GM23338 (cell line): ENCODE measurements at regions not wholly inside any gene's neighbourhood (a gene's known extent, or its start where the extent isn't known, plus 50 kb on each side); places are given as distances from the start of the nearest gene placed in this dataset.

Experiments
- ATAC-seq: fragments of 200-7000 bp; cut with Tn5 transposase; 3 replicates; pipeline ENCODE4 v1.9.1; 2020
- DNase-seq: peaks from one replicate; pipeline ENCODE4 v3.0.0-alpha.2; 2015; ENCODE audit warnings: low spot score
- H2AFZ ChIP-seq: fragments of 200-600 bp; sonication (generic); 2 replicates; pipeline ENCODE4 v1.8.0; 2016; ENCODE audit warnings: antibody characterized with exemption, mild to moderate bottlenecking, moderate library complexity
- H3F3A ChIP-seq: fragments of 200-600 bp; sonication (generic); replicated peaks from 2 replicates; pipeline ENCODE4 v1.8.0; 2017; ENCODE audit warnings: antibody characterized with exemption, mixed run types, low read depth
- H3K27ac ChIP-seq: fragments of 200-600 bp; sonication (generic); 2 replicates; pipeline ENCODE4 v1.6.1; 2016; ENCODE audit warnings: low read depth
- H3K27me3 ChIP-seq: fragments of 200-600 bp; sonication (generic); 2 replicates; pipeline ENCODE4 v1.8.0; 2016; ENCODE audit warnings: mild to moderate bottlenecking, mixed run types, moderate library complexity; ENCODE audit not compliant: insufficient read depth
- H3K36me3 ChIP-seq: fragments of 200-600 bp; sonication (generic); 2 replicates; pipeline ENCODE4 v1.8.0; 2016; ENCODE audit warnings: mild to moderate bottlenecking; ENCODE audit not compliant: insufficient read depth
- H3K4me1 ChIP-seq: fragments of 200-600 bp; sonication (generic); 2 replicates; pipeline ENCODE4 v1.8.0; 2016; ENCODE audit warnings: mild to moderate bottlenecking, moderate library complexity; ENCODE audit not compliant: insufficient read depth
- H3K4me2 ChIP-seq: fragments of 200-600 bp; sonication (generic); 2 replicates; pipeline ENCODE4 v1.7.1; 2017; ENCODE audit warnings: mixed run types
- H3K4me3 ChIP-seq: fragments of 200-600 bp; sonication (generic); 2 replicates; pipeline ENCODE4 v1.6.1; 2016; ENCODE audit warnings: mixed run types
- H3K79me2 ChIP-seq: fragments of 200-600 bp; sonication (generic); replicated peaks from 2 replicates; pipeline ENCODE4 v1.8.0; 2017; ENCODE audit warnings: mild to moderate bottlenecking; ENCODE audit not compliant: insufficient read depth
- H3K9me2 ChIP-seq: fragments of 200-600 bp; sonication (generic); 2 replicates; pipeline ENCODE4 v1.8.0; 2017; ENCODE audit not compliant: insufficient read depth
- H4K20me1 ChIP-seq: fragments of 200-600 bp; sonication (generic); replicated peaks from 2 replicates; pipeline ENCODE4 v1.8.0; 2017; ENCODE audit warnings: mild to moderate bottlenecking; ENCODE audit not compliant: insufficient read depth
- H3K27ac Mint-ChIP-seq: 2 replicates; pipeline ENCODE4 v1.8.0; 2020; ENCODE audit warnings: inconsistent platforms, mild to moderate bottlenecking, moderate library complexity, mixed read lengths
- H3K27me3 Mint-ChIP-seq: 3 replicates; pipeline ENCODE4 v1.8.0; 2022; ENCODE audit warnings: low read depth, mild to moderate bottlenecking, moderate library complexity, mixed read lengths, inconsistent platforms; ENCODE audit not compliant: insufficient read depth, poor library complexity
- H3K36me3 Mint-ChIP-seq: 3 replicates; pipeline ENCODE4 v1.8.0; 2021; ENCODE audit warnings: low read depth, mild to moderate bottlenecking, inconsistent platforms, moderate library complexity, mixed read lengths
- H3K4me1 Mint-ChIP-seq: 3 replicates; pipeline ENCODE4 v1.8.0; 2020; ENCODE audit warnings: mild to moderate bottlenecking, inconsistent platforms, mixed read lengths
- H3K4me3 Mint-ChIP-seq: 3 replicates; pipeline ENCODE4 v1.8.0; 2021; ENCODE audit warnings: moderate library complexity, mild to moderate bottlenecking, inconsistent platforms, mixed read lengths
- H3K9me3 Mint-ChIP-seq: 3 replicates; pipeline ENCODE4 v1.8.0; 2020; ENCODE audit warnings: moderate library complexity, mild to moderate bottlenecking, inconsistent platforms, mixed read lengths
- CREB1 ChIP-seq: fragments of 250-450 bp; sonication (Bioruptor Pico); IDR thresholded peaks from 2 replicates; pipeline ENCODE4 v1.5.0; 2020; ENCODE audit warnings: low read depth, mild to moderate bottlenecking, moderate library complexity
- EZH2phosphoT487 ChIP-seq: fragments of 200-600 bp; sonication (generic); IDR thresholded peaks from one replicate; pipeline ENCODE4 v1.8.1; 2018; ENCODE audit warnings: antibody characterized with exemption; ENCODE audit not compliant: unreplicated experiment
- JUNB ChIP-seq: IDR thresholded peaks from one replicate; pipeline ENCODE4 v1.6.1; 2016; ENCODE audit warnings: antibody characterized with exemption; ENCODE audit not compliant: unreplicated experiment
- POLR2AphosphoS5 ChIP-seq: IDR thresholded peaks from 2 replicates; pipeline ENCODE4 v1.6.1; 2016; ENCODE audit warnings: antibody characterized with exemption, low read depth
- ZNF331 ChIP-seq: fragments of 250-450 bp; sonication (Bioruptor Pico); IDR thresholded peaks from 2 replicates; pipeline ENCODE4 v1.5.0; 2020; ENCODE audit warnings: low read depth, mild to moderate bottlenecking, moderate library complexity
- TF ChIP-seq, protein P1 (sequence below): IDR thresholded peaks from one replicate; pipeline ENCODE4 v1.6.1; 2018; ENCODE audit warnings: antibody characterized with exemption; ENCODE audit not compliant: unreplicated experiment
- TF ChIP-seq, protein P2 (sequence below), 2 experiments: fragments of 200-600 bp in 1 of 2; sonication (generic) in 1 of 2; conservative IDR thresholded peaks; 2 replicates each; pipeline versions ENCODE4 v1.5.1 to v1.6.1; 2016 to 2017; ENCODE audit warnings: antibody characterized with exemption in 2 of 2, low read depth in 2 of 2, mild to moderate bottlenecking in 2 of 2, moderate library complexity in 1 of 2
- TF ChIP-seq, protein P3 (sequence below): fragments of 250-450 bp; sonication (Bioruptor Pico); IDR thresholded peaks from 2 replicates; pipeline ENCODE4 v1.5.0; 2020; ENCODE audit warnings: mild to moderate bottlenecking, moderate library complexity

DNA sequence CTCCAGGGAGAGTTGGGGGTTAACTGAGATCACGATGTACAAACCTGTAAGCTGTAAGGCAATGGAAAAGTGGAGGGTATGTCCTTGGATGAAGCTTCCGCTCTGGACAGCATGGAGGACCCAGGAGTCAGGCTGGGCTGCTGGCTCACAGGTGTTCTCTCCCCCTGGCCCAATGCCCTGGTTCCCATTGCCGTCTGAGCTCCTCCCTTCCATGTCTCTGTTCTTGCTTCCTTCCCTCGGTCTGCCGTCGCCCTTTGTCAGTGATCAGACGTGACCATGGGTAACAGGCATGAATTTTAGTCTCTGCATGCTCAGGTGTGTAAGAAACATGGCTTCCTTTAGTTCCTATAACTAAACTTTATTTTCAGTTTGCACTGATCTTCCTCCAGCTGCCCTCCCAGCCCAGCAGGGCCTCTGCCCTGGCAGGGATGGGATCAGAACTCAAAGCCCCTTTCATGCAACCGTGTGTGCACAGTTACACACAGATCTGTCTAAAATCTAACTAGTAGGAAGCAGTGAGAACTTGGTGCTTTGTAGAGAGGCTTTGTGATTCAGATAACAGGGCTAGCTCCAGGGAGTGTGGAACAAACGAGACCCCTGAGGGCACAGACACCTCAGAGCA lies 51.7 kb upstream of the KCNMB1 start (continued):
- TF ChIP-seq, protein P1, sequence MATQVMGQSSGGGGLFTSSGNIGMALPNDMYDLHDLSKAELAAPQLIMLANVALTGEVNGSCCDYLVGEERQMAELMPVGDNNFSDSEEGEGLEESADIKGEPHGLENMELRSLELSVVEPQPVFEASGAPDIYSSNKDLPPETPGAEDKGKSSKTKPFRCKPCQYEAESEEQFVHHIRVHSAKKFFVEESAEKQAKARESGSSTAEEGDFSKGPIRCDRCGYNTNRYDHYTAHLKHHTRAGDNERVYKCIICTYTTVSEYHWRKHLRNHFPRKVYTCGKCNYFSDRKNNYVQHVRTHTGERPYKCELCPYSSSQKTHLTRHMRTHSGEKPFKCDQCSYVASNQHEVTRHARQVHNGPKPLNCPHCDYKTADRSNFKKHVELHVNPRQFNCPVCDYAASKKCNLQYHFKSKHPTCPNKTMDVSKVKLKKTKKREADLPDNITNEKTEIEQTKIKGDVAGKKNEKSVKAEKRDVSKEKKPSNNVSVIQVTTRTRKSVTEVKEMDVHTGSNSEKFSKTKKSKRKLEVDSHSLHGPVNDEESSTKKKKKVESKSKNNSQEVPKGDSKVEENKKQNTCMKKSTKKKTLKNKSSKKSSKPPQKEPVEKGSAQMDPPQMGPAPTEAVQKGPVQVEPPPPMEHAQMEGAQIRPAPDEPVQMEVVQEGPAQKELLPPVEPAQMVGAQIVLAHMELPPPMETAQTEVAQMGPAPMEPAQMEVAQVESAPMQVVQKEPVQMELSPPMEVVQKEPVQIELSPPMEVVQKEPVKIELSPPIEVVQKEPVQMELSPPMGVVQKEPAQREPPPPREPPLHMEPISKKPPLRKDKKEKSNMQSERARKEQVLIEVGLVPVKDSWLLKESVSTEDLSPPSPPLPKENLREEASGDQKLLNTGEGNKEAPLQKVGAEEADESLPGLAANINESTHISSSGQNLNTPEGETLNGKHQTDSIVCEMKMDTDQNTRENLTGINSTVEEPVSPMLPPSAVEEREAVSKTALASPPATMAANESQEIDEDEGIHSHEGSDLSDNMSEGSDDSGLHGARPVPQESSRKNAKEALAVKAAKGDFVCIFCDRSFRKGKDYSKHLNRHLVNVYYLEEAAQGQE: no peak
- TF ChIP-seq POLR2AphosphoS5 (no peak), EZH2phosphoT487 (no peak)

- Histone ChIP-seq H3K79me2 (no peaks in the 10 kb centered on the region), H3K36me3 (no peaks in the 10 kb centered on the region), H2AFZ (no peak overlapping the region; the same call in 1 of the 2 replicates), H3K27ac (no peak overlapping the region), H4K20me1 (no peaks in the 10 kb centered on the region), H3F3A (no peaks in the 10 kb centered on the region), H3K4me2 (no peak overlapping the region), H3K27me3 (no peaks in the 10 kb centered on the region), H3K9me2 (no peaks in the 10 kb centered on the region), H3K4me3 (no peak overlapping the region), H3K4me1 (peaks cover 10% of the 10 kb centered on the region; the same call in 1 of the 2 replicates)
- H3K27me3 Mint-ChIP-seq: peaks cover 8% of the 10 kb centered on the region
- peaks cover 28% of the 10 kb centered on the region for H3K4me1 Mint-ChIP-seq
- H3K27ac Mint-ChIP-seq: no peak overlapping the region
- no peak for ATAC-seq
- no peak for DNase-seq
- H3K9me3 Mint-ChIP-seq: no peaks in the 10 kb centered on the region
- H3K36me3 Mint-ChIP-seq: no peaks in the 10 kb centered on the region; the same call in 2 of the 3 replicates
- no peak overlapping the region for H3K4me3 Mint-ChIP-seq
- no peak for TF ChIP-seq CREB1 (CRISPR knock-in tag)
- TF ChIP-seq JUNB: no peak
- TF ChIP-seq, protein P2, sequence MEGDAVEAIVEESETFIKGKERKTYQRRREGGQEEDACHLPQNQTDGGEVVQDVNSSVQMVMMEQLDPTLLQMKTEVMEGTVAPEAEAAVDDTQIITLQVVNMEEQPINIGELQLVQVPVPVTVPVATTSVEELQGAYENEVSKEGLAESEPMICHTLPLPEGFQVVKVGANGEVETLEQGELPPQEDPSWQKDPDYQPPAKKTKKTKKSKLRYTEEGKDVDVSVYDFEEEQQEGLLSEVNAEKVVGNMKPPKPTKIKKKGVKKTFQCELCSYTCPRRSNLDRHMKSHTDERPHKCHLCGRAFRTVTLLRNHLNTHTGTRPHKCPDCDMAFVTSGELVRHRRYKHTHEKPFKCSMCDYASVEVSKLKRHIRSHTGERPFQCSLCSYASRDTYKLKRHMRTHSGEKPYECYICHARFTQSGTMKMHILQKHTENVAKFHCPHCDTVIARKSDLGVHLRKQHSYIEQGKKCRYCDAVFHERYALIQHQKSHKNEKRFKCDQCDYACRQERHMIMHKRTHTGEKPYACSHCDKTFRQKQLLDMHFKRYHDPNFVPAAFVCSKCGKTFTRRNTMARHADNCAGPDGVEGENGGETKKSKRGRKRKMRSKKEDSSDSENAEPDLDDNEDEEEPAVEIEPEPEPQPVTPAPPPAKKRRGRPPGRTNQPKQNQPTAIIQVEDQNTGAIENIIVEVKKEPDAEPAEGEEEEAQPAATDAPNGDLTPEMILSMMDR (conservative IDR thresholded peaks at IDR 0.05; ENCODE audit: low read depth in 2 of 2): no peak
- TF ChIP-seq, protein P3, sequence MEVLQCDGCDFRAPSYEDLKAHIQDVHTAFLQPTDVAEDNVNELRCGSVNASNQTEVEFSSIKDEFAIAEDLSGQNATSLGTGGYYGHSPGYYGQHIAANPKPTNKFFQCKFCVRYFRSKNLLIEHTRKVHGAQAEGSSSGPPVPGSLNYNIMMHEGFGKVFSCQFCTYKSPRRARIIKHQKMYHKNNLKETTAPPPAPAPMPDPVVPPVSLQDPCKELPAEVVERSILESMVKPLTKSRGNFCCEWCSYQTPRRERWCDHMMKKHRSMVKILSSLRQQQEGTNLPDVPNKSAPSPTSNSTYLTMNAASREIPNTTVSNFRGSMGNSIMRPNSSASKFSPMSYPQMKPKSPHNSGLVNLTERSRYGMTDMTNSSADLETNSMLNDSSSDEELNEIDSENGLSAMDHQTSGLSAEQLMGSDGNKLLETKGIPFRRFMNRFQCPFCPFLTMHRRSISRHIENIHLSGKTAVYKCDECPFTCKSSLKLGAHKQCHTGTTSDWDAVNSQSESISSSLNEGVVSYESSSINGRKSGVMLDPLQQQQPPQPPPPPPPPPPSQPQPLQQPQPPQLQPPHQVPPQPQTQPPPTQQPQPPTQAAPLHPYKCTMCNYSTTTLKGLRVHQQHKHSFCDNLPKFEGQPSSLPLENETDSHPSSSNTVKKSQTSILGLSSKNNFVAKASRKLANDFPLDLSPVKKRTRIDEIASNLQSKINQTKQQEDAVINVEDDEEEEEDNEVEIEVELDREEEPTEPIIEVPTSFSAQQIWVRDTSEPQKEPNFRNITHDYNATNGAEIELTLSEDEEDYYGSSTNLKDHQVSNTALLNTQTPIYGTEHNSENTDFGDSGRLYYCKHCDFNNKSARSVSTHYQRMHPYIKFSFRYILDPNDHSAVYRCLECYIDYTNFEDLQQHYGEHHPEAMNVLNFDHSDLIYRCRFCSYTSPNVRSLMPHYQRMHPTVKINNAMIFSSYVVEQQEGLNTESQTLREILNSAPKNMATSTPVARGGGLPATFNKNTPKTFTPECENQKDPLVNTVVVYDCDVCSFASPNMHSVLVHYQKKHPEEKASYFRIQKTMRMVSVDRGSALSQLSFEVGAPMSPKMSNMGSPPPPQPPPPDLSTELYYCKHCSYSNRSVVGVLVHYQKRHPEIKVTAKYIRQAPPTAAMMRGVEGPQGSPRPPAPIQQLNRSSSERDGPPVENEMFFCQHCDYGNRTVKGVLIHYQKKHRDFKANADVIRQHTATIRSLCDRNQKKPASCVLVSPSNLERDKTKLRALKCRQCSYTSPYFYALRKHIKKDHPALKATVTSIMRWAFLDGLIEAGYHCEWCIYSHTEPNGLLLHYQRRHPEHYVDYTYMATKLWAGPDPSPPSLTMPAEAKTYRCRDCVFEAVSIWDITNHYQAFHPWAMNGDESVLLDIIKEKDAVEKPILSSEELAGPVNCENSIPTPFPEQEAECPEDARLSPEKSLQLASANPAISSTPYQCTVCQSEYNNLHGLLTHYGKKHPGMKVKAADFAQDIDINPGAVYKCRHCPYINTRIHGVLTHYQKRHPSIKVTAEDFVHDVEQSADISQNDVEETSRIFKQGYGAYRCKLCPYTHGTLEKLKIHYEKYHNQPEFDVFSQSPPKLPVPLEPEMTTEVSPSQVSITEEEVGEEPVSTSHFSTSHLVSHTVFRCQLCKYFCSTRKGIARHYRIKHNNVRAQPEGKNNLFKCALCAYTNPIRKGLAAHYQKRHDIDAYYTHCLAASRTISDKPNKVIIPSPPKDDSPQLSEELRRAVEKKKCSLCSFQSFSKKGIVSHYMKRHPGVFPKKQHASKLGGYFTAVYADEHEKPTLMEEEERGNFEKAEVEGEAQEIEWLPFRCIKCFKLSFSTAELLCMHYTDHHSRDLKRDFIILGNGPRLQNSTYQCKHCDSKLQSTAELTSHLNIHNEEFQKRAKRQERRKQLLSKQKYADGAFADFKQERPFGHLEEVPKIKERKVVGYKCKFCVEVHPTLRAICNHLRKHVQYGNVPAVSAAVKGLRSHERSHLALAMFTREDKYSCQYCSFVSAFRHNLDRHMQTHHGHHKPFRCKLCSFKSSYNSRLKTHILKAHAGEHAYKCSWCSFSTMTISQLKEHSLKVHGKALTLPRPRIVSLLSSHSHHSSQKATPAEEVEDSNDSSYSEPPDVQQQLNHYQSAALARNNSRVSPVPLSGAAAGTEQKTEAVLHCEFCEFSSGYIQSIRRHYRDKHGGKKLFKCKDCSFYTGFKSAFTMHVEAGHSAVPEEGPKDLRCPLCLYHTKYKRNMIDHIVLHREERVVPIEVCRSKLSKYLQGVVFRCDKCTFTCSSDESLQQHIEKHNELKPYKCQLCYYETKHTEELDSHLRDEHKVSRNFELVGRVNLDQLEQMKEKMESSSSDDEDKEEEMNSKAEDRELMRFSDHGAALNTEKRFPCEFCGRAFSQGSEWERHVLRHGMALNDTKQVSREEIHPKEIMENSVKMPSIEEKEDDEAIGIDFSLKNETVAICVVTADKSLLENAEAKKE: no peak
- TF ChIP-seq ZNF331: no peak
- TF ChIP-seq, protein P1: no peak
Measured at GRCh38 chr5:170439944-170440269, 50.7 kb upstream of the KCNMB1 start.
